GM23248 (cell line): ENCODE measurements at regions not wholly inside any gene's neighbourhood (a gene's known extent, or its start where the extent isn't known, plus 50 kb on each side); places are given as distances from the start of the nearest gene placed in this dataset.

Experiments used
- DNase-seq: peaks from one replicate; pipeline ENCODE4 v3.0.0-alpha.2; 2015
- H2AFZ ChIP-seq: fragments of 200-600 bp; sonication (generic); 2 replicates; pipeline ENCODE4 v1.6.1; 2016; ENCODE audit warnings: antibody characterized with exemption
- H3F3A ChIP-seq: fragments of 200-600 bp; sonication (generic); 2 replicates; pipeline ENCODE4 v1.6.1; 2016; ENCODE audit warnings: mild to moderate bottlenecking, antibody characterized with exemption, mixed run types; ENCODE audit not compliant: insufficient read depth
- H3K27ac ChIP-seq: fragments of 200-600 bp; sonication (generic); 2 replicates; pipeline ENCODE4 v1.5.1; 2016; ENCODE audit warnings: mild to moderate bottlenecking
- H3K27me3 ChIP-seq: fragments of 200-600 bp; sonication (generic); replicated peaks from 2 replicates; pipeline ENCODE4 v1.6.1; 2016; ENCODE audit warnings: mild to moderate bottlenecking; ENCODE audit not compliant: insufficient read depth
- H3K36me3 ChIP-seq: fragments of 200-600 bp; sonication (generic); 2 replicates; pipeline ENCODE4 v1.6.1; 2016; ENCODE audit warnings: low read depth, mild to moderate bottlenecking
- H3K4me1 ChIP-seq: fragments of 200-600 bp; sonication (generic); 2 replicates; pipeline ENCODE4 v1.6.1; 2016; ENCODE audit warnings: mild to moderate bottlenecking; ENCODE audit not compliant: insufficient read depth
- H3K4me2 ChIP-seq: fragments of 200-600 bp; sonication (generic); one replicate; pipeline ENCODE4 v1.6.1; 2016; ENCODE audit warnings: mild to moderate bottlenecking; ENCODE audit not compliant: unreplicated experiment
- H3K4me3 ChIP-seq: fragments of 200-600 bp; sonication (generic); 2 replicates; pipeline ENCODE4 v1.5.1; 2016; ENCODE audit warnings: mild to moderate bottlenecking
- H3K79me2 ChIP-seq: fragments of 200-600 bp; sonication (generic); 2 replicates; pipeline ENCODE4 v1.6.1; 2016; ENCODE audit warnings: mild to moderate bottlenecking; ENCODE audit not compliant: insufficient read depth
- H3K9ac ChIP-seq: fragments of 200-600 bp; sonication (generic); 2 replicates; pipeline ENCODE4 v1.6.1; 2016; ENCODE audit warnings: mild to moderate bottlenecking
- H3K9me2 ChIP-seq: fragments of 200-600 bp; sonication (generic); 2 replicates; pipeline ENCODE4 v1.6.1; 2016; ENCODE audit warnings: mixed run types, mild to moderate bottlenecking, moderate library complexity; ENCODE audit not compliant: insufficient read depth
- H3K9me3 ChIP-seq: fragments of 200-600 bp; sonication (generic); one replicate; pipeline ENCODE4 v1.6.1; 2017; ENCODE audit warnings: low read depth
- H4K20me1 ChIP-seq: fragments of 200-600 bp; sonication (generic); 2 replicates; pipeline ENCODE4 v1.6.0; 2016; ENCODE audit not compliant: insufficient read depth
- EZH2 ChIP-seq: fragments of 200-600 bp; sonication (generic); IDR thresholded peaks from 2 replicates; pipeline ENCODE4 v1.6.1; 2018; ENCODE audit warnings: antibody characterized with exemption, mild to moderate bottlenecking; ENCODE audit not compliant: insufficient read depth, poor library complexity, severe bottlenecking
- EZH2phosphoT487 ChIP-seq: fragments of 200-600 bp; sonication (generic); IDR thresholded peaks from 2 replicates; pipeline ENCODE4 v1.6.1; 2018; ENCODE audit warnings: antibody characterized with exemption, moderate library complexity, mild to moderate bottlenecking, low read depth; ENCODE audit not compliant: insufficient read depth
- WGBS, 2 experiments: methylation state at CpG; one replicate each; pipeline ENCODE4 v1.1.6; 2015 to 2017; ENCODE audit warnings: low lambda C conversion rate in 2 of 2, low coverage in 1 of 2; ENCODE audit errors: missing lambda C conversion rate in 2 of 2; 5-methylcytosine and 5-hydroxymethylcytosine counted together
- in situ Hi-C: fragments of 300-500 bp; cut with MboI; formaldehyde crosslinking; loops from 2 replicates; pipeline ENCODE4 v1.15.0; 2020

GRCh38 chr17:77371117-77371887 lies 230.5 kb downstream of the SEC14L1 start:
- Histone ChIP-seq H2AFZ (no peak overlapping the region), H3K27me3 (no peaks in the 10 kb centered on the region), H4K20me1 (no peaks in the 10 kb centered on the region), H3K79me2 (peaks cover 100% of the 10 kb centered on the region), H3K9ac (peak overlapping the region; percentile 93), H3K4me2 (peak overlapping the region; percentile 83), H3K9me3 (no peaks in the 10 kb centered on the region), H3K9me2 (no peaks in the 10 kb centered on the region), H3K27ac (peak overlapping the region; percentile 81), H3K4me1 (peaks cover 45% of the 10 kb centered on the region), H3F3A (peaks cover 30% of the 10 kb centered on the region), H3K36me3 (no peaks in the 10 kb centered on the region), H3K4me3 (peak overlapping the region; percentile 75; the same call in 1 of the 2 replicates)
- peak; percentile 71 for DNase-seq
- in situ Hi-C loops, result no loop called here
- TF ChIP-seq EZH2phosphoT487, result no peak
- TF ChIP-seq EZH2, result no peak
- WGBS, 2 experiments, result 58 to 61% methylated on average over 20 of the region's 20 CpGs

GRCh38 chr17:77371888-77372443 lies 231.2 kb downstream of the SEC14L1 start:
- Histone ChIP-seq H3K4me3 (peak overlapping the region; percentile 75), H3K4me2 (peak overlapping the region; percentile 83), H3K4me1 (peaks cover 42% of the 10 kb centered on the region), H3K27me3 (no peaks in the 10 kb centered on the region), H4K20me1 (no peaks in the 10 kb centered on the region), H3K9ac (peak overlapping the region; percentile 93), H3K27ac (peak overlapping the region; percentile 81), H3K36me3 (no peaks in the 10 kb centered on the region), H3K79me2 (peaks cover 100% of the 10 kb centered on the region), H3F3A (peaks cover 28% of the 10 kb centered on the region), H2AFZ (no peak overlapping the region), H3K9me2 (no peaks in the 10 kb centered on the region), H3K9me3 (no peaks in the 10 kb centered on the region)
- no peak for TF ChIP-seq EZH2phosphoT487
- TF ChIP-seq EZH2, result no peak
- WGBS, 2 experiments, result 37 to 38% methylated on average over 16 of the region's 16 CpGs
- in situ Hi-C loops, result no loop called here
- DNase-seq, result no peak

- in situ Hi-C loops, result no loop called here
- Histone ChIP-seq H3K4me2 (peak overlapping the region; percentile 83), H3K36me3 (no peaks in the 10 kb centered on the region), H2AFZ (no peak overlapping the region), H3K4me3 (peak overlapping the region; percentile 75), H3K79me2 (peaks cover 100% of the 10 kb centered on the region), H3K27me3 (no peaks in the 10 kb centered on the region), H3K9me2 (no peaks in the 10 kb centered on the region), H3K4me1 (peaks cover 42% of the 10 kb centered on the region), H3K27ac (peak overlapping the region; percentile 81), H3K9me3 (no peaks in the 10 kb centered on the region), H3F3A (peaks cover 28% of the 10 kb centered on the region), H3K9ac (peak overlapping the region; percentile 93), H4K20me1 (no peaks in the 10 kb centered on the region)
- TF ChIP-seq EZH2phosphoT487 (no peak), EZH2 (no peak)
- peak; percentile 80 for DNase-seq
- 3% methylated on average over 22 to 54 of the region's 64 CpGs for WGBS, 2 experiments
Measured at GRCh38 chr17:77372444-77373298, 231.9 kb downstream of the SEC14L1 start.

- H3K9ac ChIP-seq, result peak overlapping the region; percentile 93
- no peaks in the 10 kb centered on the region for H3K36me3 ChIP-seq
- H3K4me1 ChIP-seq, result peaks cover 42% of the 10 kb centered on the region
- peak; percentile 73 for DNase-seq
- H3K4me2 ChIP-seq, result peak overlapping the region; percentile 83
- H3K27ac ChIP-seq, result peak overlapping the region; percentile 81
- no peak overlapping the region for H2AFZ ChIP-seq
- peaks cover 24% of the 10 kb centered on the region for H3F3A ChIP-seq
- no peaks in the 10 kb centered on the region for H4K20me1 ChIP-seq
- no peak for TF ChIP-seq EZH2
- TF ChIP-seq EZH2phosphoT487, result no peak
- in situ Hi-C loops, result no loop called here
- H3K4me3 ChIP-seq, result peak overlapping the region; percentile 75
- H3K27me3 ChIP-seq, result no peaks in the 10 kb centered on the region
- no peaks in the 10 kb centered on the region for H3K9me2 ChIP-seq
- 1 to 2% methylated on average over 72 to 75 of the region's 90 CpGs for WGBS, 2 experiments
- H3K79me2 ChIP-seq, result peaks cover 100% of the 10 kb centered on the region
- H3K9me3 ChIP-seq, result no peaks in the 10 kb centered on the region
Measured at GRCh38 chr17:77373299-77374169, 232.8 kb downstream of the SEC14L1 start.
